CD14-positive monocyte (primary cell): ENCODE measurements at regions not wholly inside any gene's neighbourhood (a gene's known extent, or its start where the extent isn't known, plus 50 kb on each side); places are given as distances from the start of the nearest gene placed in this dataset.

Source experiments
- DNase-seq, 3 donors: peaks; one replicate each; pipeline ENCODE4 v3.0.0-alpha.2; 2011 to 2022
- H2AFZ ChIP-seq: 2 replicates; pipeline ENCODE4 v1.6.0; 2012; ENCODE audit warnings: mild to moderate bottlenecking, low read depth, low read length, inconsistent platforms; ENCODE audit not compliant: insufficient read depth, poor library complexity, severe bottlenecking
- H3K27ac ChIP-seq, 2 donors: 1 replicate in 1 of 2; 2 replicates in 1 of 2; pipeline ENCODE4 v1.5.1; 2012 to 2013; ENCODE audit warnings: low read length in 2 of 2, control low read depth in 1 of 2, inconsistent platforms in 1 of 2, low read depth in 1 of 2, mild to moderate bottlenecking in 1 of 2
- H3K27me3 ChIP-seq, 2 donors: one replicate each; pipeline versions ENCODE4 v1.6.0 to v1.6.1; 2011 to 2013; ENCODE audit warnings: low read length in 2 of 2; ENCODE audit not compliant: control insufficient read depth in 2 of 2, insufficient read depth in 2 of 2
- H3K36me3 ChIP-seq, 2 donors: replicated peaks in 1 of 2; 1 replicate in 1 of 2; 2 replicates in 1 of 2; pipeline versions ENCODE4 v1.5.1 to v1.6.1; 2012 to 2013; ENCODE audit warnings: low read length in 2 of 2, control low read depth in 1 of 2, inconsistent platforms in 1 of 2, mild to moderate bottlenecking in 1 of 2; ENCODE audit not compliant: insufficient read depth in 2 of 2, control insufficient read depth in 1 of 2
- H3K4me1 ChIP-seq, 2 donors: 1 replicate in 1 of 2; 2 replicates in 1 of 2; pipeline versions ENCODE4 v1.5.1 to v1.6.1; 2012 to 2013; ENCODE audit warnings: low read length in 2 of 2, control low read depth in 1 of 2, inconsistent platforms in 1 of 2, mild to moderate bottlenecking in 1 of 2, moderate library complexity in 1 of 2; ENCODE audit not compliant: insufficient read depth in 2 of 2, control insufficient read depth in 1 of 2
- H3K4me2 ChIP-seq: replicated peaks from 2 replicates; pipeline ENCODE3; 2012; ENCODE audit warnings: low read length, moderate library complexity, mild to moderate bottlenecking; ENCODE audit not compliant: poor library complexity, severe bottlenecking; ENCODE audit errors: extremely low read depth
- H3K4me3 ChIP-seq, 3 experiments: fragments of 200-600 bp in 1 of 3; sonication (generic) in 1 of 3; replicated peaks in 1 of 3; 1 replicate in 2 of 3; 2 replicates in 1 of 3; pipeline ENCODE4 v1.5.1; 2011 to 2013; ENCODE audit warnings: low read length in 3 of 3, mild to moderate bottlenecking in 3 of 3, control low read depth in 2 of 3, low read depth in 2 of 3, inconsistent platforms in 1 of 3, moderate library complexity in 1 of 3
- H3K79me2 ChIP-seq: 2 replicates; pipeline ENCODE4 v1.6.0; 2012; ENCODE audit warnings: mild to moderate bottlenecking, control low read depth, inconsistent platforms, low read length, moderate library complexity; ENCODE audit not compliant: insufficient read depth
- H3K9ac ChIP-seq: 2 replicates; pipeline ENCODE4 v1.6.0; 2017; ENCODE audit warnings: low read length, mild to moderate bottlenecking; ENCODE audit not compliant: insufficient read depth, poor library complexity, severe bottlenecking
- H3K9me3 ChIP-seq, 2 donors: replicated peaks in 1 of 2; 1 replicate in 1 of 2; 2 replicates in 1 of 2; pipeline versions ENCODE4 v1.5.1 to v1.6.1; 2012 to 2013; ENCODE audit warnings: low read length in 2 of 2, control low read depth in 1 of 2; ENCODE audit not compliant: control insufficient read depth in 1 of 2, insufficient read depth in 1 of 2
- H4K20me1 ChIP-seq: 2 replicates; pipeline ENCODE4 v1.6.0; 2012; ENCODE audit warnings: mild to moderate bottlenecking, low read length, control low read depth, moderate library complexity; ENCODE audit not compliant: insufficient read depth
- H3K27ac Mint-ChIP-seq, 7 donors: one replicate each; pipeline ENCODE4 v1.8.0; 2020; ENCODE audit warnings: mild to moderate bottlenecking in 7 of 7, mixed read lengths in 7 of 7, moderate library complexity in 6 of 7, inconsistent platforms in 2 of 7
- H3K27me3 Mint-ChIP-seq, 3 donors: one replicate each; pipeline ENCODE4 v1.8.0; 2021 to 2022; ENCODE audit warnings: low read depth in 3 of 3, mild to moderate bottlenecking in 3 of 3, mixed read lengths in 3 of 3, moderate library complexity in 3 of 3, inconsistent platforms in 1 of 3
- H3K36me3 Mint-ChIP-seq, 2 donors: one replicate each; pipeline ENCODE4 v1.8.0; 2020; ENCODE audit warnings: mixed read lengths in 2 of 2, inconsistent platforms in 1 of 2, mild to moderate bottlenecking in 1 of 2
- H3K4me1 Mint-ChIP-seq: one replicate; pipeline ENCODE4 v1.8.0; 2020; ENCODE audit warnings: mild to moderate bottlenecking, mixed read lengths
- H3K4me3 Mint-ChIP-seq, 2 donors: one replicate each; pipeline ENCODE4 v1.8.0; 2020; ENCODE audit warnings: mild to moderate bottlenecking in 2 of 2, mixed read lengths in 2 of 2, moderate library complexity in 1 of 2
- H3K9me3 Mint-ChIP-seq, 7 donors: one replicate each; pipeline ENCODE4 v1.8.0; 2020 to 2022; ENCODE audit warnings: mixed read lengths in 7 of 7, mild to moderate bottlenecking in 6 of 7, moderate library complexity in 6 of 7, inconsistent platforms in 2 of 7
- WGBS: methylation state at CpG from one replicate; pipeline ENCODE4 v1.1.5; 2013; ENCODE audit warnings: missing lambda C conversion rate; ENCODE audit not compliant: insufficient coverage; 5-methylcytosine and 5-hydroxymethylcytosine counted together
- intact Hi-C, 2 donors: fragments of 100-400 bp; cut with micrococcal nuclease; formaldehyde crosslinking; loops; one replicate each; pipeline versions ENCODE4 v1.15.0 to v1.15.1; 2023
- TF ChIP-seq, protein P1 (sequence below): fragments of 200-600 bp; IDR thresholded peaks from one replicate; pipeline ENCODE4 v1.8.0; 2022; ENCODE audit warnings: antibody characterized with exemption, mild to moderate bottlenecking

GRCh38 chr4:123621072-123621705 is 224.6 kb downstream of the SPRY1 start:
- no peak overlapping the region for H3K4me3 ChIP-seq
- H3K36me3 ChIP-seq, result no peaks in the 10 kb centered on the region
- H3K4me1 ChIP-seq, result peaks cover 29 to 31% of the 10 kb centered on the region in 2 donors
- intact Hi-C loops, result no loop called here
- WGBS, result no CpG with 5 or more reads among the region's 5 CpGs
- H3K27ac Mint-ChIP-seq, result peak overlapping the region in 2 of 7 donors; percentile 14 to 50
- peaks cover 36% of the 10 kb centered on the region for H3K4me1 Mint-ChIP-seq
- peak overlapping the region in 1 of 2 donors; percentile 40 for H3K4me3 Mint-ChIP-seq
- no peak overlapping the region for H3K9ac ChIP-seq
- H3K27ac ChIP-seq, result no peak overlapping the region
- TF ChIP-seq, protein P1, sequence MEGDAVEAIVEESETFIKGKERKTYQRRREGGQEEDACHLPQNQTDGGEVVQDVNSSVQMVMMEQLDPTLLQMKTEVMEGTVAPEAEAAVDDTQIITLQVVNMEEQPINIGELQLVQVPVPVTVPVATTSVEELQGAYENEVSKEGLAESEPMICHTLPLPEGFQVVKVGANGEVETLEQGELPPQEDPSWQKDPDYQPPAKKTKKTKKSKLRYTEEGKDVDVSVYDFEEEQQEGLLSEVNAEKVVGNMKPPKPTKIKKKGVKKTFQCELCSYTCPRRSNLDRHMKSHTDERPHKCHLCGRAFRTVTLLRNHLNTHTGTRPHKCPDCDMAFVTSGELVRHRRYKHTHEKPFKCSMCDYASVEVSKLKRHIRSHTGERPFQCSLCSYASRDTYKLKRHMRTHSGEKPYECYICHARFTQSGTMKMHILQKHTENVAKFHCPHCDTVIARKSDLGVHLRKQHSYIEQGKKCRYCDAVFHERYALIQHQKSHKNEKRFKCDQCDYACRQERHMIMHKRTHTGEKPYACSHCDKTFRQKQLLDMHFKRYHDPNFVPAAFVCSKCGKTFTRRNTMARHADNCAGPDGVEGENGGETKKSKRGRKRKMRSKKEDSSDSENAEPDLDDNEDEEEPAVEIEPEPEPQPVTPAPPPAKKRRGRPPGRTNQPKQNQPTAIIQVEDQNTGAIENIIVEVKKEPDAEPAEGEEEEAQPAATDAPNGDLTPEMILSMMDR, result no peak
- H3K9me3 ChIP-seq, result no peaks in the 10 kb centered on the region
- H4K20me1 ChIP-seq, result no peaks in the 10 kb centered on the region
- peaks cover 16 to 29% (median 16%) of the 10 kb centered on the region in 3 donors for H3K27me3 Mint-ChIP-seq
- H2AFZ ChIP-seq, result no peak overlapping the region
- no peaks in the 10 kb centered on the region for H3K79me2 ChIP-seq
- H3K9me3 Mint-ChIP-seq, result peaks cover 0 to 3% (median 0%) of the 10 kb centered on the region in 7 donors
- H3K4me2 ChIP-seq, result no peak overlapping the region
- DNase-seq, result no peak
- no peaks in the 10 kb centered on the region for H3K36me3 Mint-ChIP-seq
- peaks cover 18 to 20% of the 10 kb centered on the region in 2 donors for H3K27me3 ChIP-seq

GRCh38 chr4:123622572-123622971 is 226.0 kb downstream of the SPRY1 start:
- no peak overlapping the region for H3K4me3 ChIP-seq
- peaks cover 18 to 21% of the 10 kb centered on the region in 2 donors for H3K4me1 ChIP-seq
- Mint-ChIP-seq H3K36me3 (no peaks in the 10 kb centered on the region), H3K27me3 (peaks cover 16 to 29% (median 18%) of the 10 kb centered on the region in 3 donors), H3K4me3 (peak overlapping the region in 1 of 2 donors; percentile 59), H3K27ac (no peak overlapping the region), H3K4me1 (peaks cover 23% of the 10 kb centered on the region), H3K9me3 (peaks cover 0 to 2% (median 0%) of the 10 kb centered on the region in 7 donors)
- TF ChIP-seq, protein P1, result no peak
- intact Hi-C loops, result no loop called here
- no peak overlapping the region for H2AFZ ChIP-seq
- H3K27me3 ChIP-seq, result peaks cover 18 to 20% of the 10 kb centered on the region in 2 donors
- DNase-seq, result no peak
- H3K9ac ChIP-seq, result no peak overlapping the region
- H4K20me1 ChIP-seq, result no peaks in the 10 kb centered on the region
- H3K79me2 ChIP-seq, result no peaks in the 10 kb centered on the region
- no peak overlapping the region for H3K27ac ChIP-seq
- no peak overlapping the region for H3K4me2 ChIP-seq
- no peaks in the 10 kb centered on the region for H3K36me3 ChIP-seq
- no peaks in the 10 kb centered on the region for H3K9me3 ChIP-seq
- 88% methylated on average over 1 of the region's 1 CpG for WGBS
